GM18519 (cell line): ENCODE measurements at regions not wholly inside any gene's neighbourhood (a gene's known extent, or its start where the extent isn't known, plus 50 kb on each side); places are given as distances from the start of the nearest gene placed in this dataset.
"Not testable (repeated sequence)": the region's sequence is repeated elsewhere in the genome, so short reads cannot be mapped to it uniquely, and the experiment has no call there.

Experiments used
- ATAC-seq: cut with Tn5 transposase; IDR thresholded peaks from one replicate; pipeline ENCODE4 v1.9.1; 2021; ENCODE audit warnings: mild to moderate bottlenecking, moderate library complexity; ENCODE audit not compliant: unreplicated experiment, low FRiP score

GRCh38 chr2:185618625-185619024 is 120.0 kb upstream of the FSIP2 start:
- ATAC-seq: no peak

- ATAC-seq: no peak
Measured at GRCh38 chr2:185625604-185626003, 113.0 kb upstream of the FSIP2 start.

GRCh38 chr2:185628985-185629384 is 109.6 kb upstream of the FSIP2 start:
- no peak for ATAC-seq

- no peak for ATAC-seq
Measured at GRCh38 chr2:185633621-185634020, 105.0 kb upstream of the FSIP2 start.

- ATAC-seq: no peak
Measured at GRCh38 chr2:185638771-185639170, 99.8 kb upstream of the FSIP2 start.

- no peak for ATAC-seq
Measured at GRCh38 chr2:185640588-185640987, 98.0 kb upstream of the FSIP2 start.

- no peak for ATAC-seq
Measured at GRCh38 chr2:185643434-185643833, 95.2 kb upstream of the FSIP2 start.

- no peak for ATAC-seq
Measured at GRCh38 chr2:185644828-185645227, 93.8 kb upstream of the FSIP2 start.

GRCh38 chr2:185645529-185645928 is 93.1 kb upstream of the FSIP2 start:
- ATAC-seq: no peak

- no peak for ATAC-seq
Measured at GRCh38 chr2:185658750-185659149, 79.9 kb upstream of the FSIP2 start.

GRCh38 chr2:185663811-185664210 is 74.8 kb upstream of the FSIP2 start:
- no peak for ATAC-seq

GRCh38 chr2:185664384-185664783 is 74.2 kb upstream of the FSIP2 start:
- no peak for ATAC-seq

- no peak for ATAC-seq
Measured at GRCh38 chr2:185665251-185665814, 73.3 kb upstream of the FSIP2 start.

- ATAC-seq: no peak
Measured at GRCh38 chr2:185667452-185667851, 71.2 kb upstream of the FSIP2 start.

GRCh38 chr2:185668710-185669109 is 69.9 kb upstream of the FSIP2 start:
- no peak for ATAC-seq

- no peak for ATAC-seq
Measured at GRCh38 chr2:185674232-185674631, 64.4 kb upstream of the FSIP2 start.

GRCh38 chr2:185676316-185676715 is 62.3 kb upstream of the FSIP2 start:
- ATAC-seq: no peak

GRCh38 chr2:185687001-185687400 is 51.6 kb upstream of the FSIP2 start:
- not testable (repeated sequence) for ATAC-seq

GRCh38 chr2:185687967-185688366 is 50.6 kb upstream of the FSIP2 start:
- ATAC-seq: no peak
